BLaER1 treated with 17β-estradiol and CSF1 and Interleukin-3, amounts not matched to agents 10 nM and 100 nM (cell line): ENCODE measurements at regions not wholly inside any gene's neighbourhood (a gene's known extent, or its start where the extent isn't known, plus 50 kb on each side); places are given as distances from the start of the nearest gene placed in this dataset.

Source experiments
- H3K27ac ChIP-seq, 11 experiments: shearing (Covaris generic); formaldehyde crosslinking; 2 replicates each; pipeline ENCODE4 v1.8.1; 2022
- H3K27me3 ChIP-seq, 11 experiments: shearing (Covaris generic); formaldehyde crosslinking; 2 replicates each; pipeline ENCODE4 v1.8.1; 2022
- H3K36me3 ChIP-seq, 11 experiments: shearing (Covaris generic); formaldehyde crosslinking; 2 replicates each; pipeline ENCODE4 v1.8.1; 2022
- H3K4me1 ChIP-seq, 10 experiments: shearing (Covaris generic); formaldehyde crosslinking; 2 replicates each; pipeline ENCODE4 v1.8.1; 2022
- H3K4me2 ChIP-seq, 11 experiments: shearing (Covaris generic); formaldehyde crosslinking; 2 replicates each; pipeline ENCODE4 v1.8.1; 2022
- H3K4me3 ChIP-seq, 10 experiments: shearing (Covaris generic); formaldehyde crosslinking; 2 replicates each; pipeline ENCODE4 v1.8.1; 2022
- H3K9ac ChIP-seq, 11 experiments: shearing (Covaris generic); formaldehyde crosslinking; 2 replicates each; pipeline ENCODE4 v1.8.1; 2022
- H3K9me3 ChIP-seq, 11 experiments: shearing (Covaris generic); formaldehyde crosslinking; replicated peaks in 1 of 11; 2 replicates each; pipeline ENCODE4 v1.8.1; 2022
- H4K20me1 ChIP-seq, 11 experiments: shearing (Covaris generic); formaldehyde crosslinking; 2 replicates each; pipeline ENCODE4 v1.8.1; 2022
- Cebpa-rat ChIP-seq, 11 experiments: shearing (Covaris generic); IDR thresholded peaks; 2 replicates each; pipeline ENCODE4 v1.8.1; 2022

- peaks cover 0 to 74% (median 0%) of the 10 kb centered on the region in 11 experiments; a peak in 8 of 22 replicates for H3K27me3 ChIP-seq
- no peak overlapping the region for H3K9ac ChIP-seq
- TF ChIP-seq Cebpa-rat (IDR thresholded peaks at IDR 0.05): peak in 1 of 11 experiments; percentile 35; a peak in 1 of 22 replicates
- H3K9me3 ChIP-seq: peaks cover 0 to 15% (median 7%) of the 10 kb centered on the region in 11 experiments; a peak in 14 of 22 replicates
- H3K4me2 ChIP-seq: no peak overlapping the region
- H3K4me1 ChIP-seq: peaks cover 11 to 23% (median 16%) of the 10 kb centered on the region in 10 experiments
- no peak overlapping the region for H3K4me3 ChIP-seq
- no peaks in the 10 kb centered on the region for H4K20me1 ChIP-seq
- no peaks in the 10 kb centered on the region for H3K36me3 ChIP-seq
- no peak overlapping the region for H3K27ac ChIP-seq
Measured at GRCh38 chr9:11335011-11335410, 722.2 kb upstream of the PTPRD start.

- H3K4me2 ChIP-seq: peak overlapping the region; percentile 30 to 73 (median 58); a peak in 20 of 22 replicates
- H3K27me3 ChIP-seq: peaks cover 0 to 95% (median 0%) of the 10 kb centered on the region in 11 experiments; a peak in 8 of 22 replicates
Measured at GRCh38 chr9:11338130-11338529, 725.3 kb upstream of the PTPRD start.

GRCh38 chr9:11340654-11341053 is 727.9 kb upstream of the PTPRD start:
- no peaks in the 10 kb centered on the region for H3K36me3 ChIP-seq
- H3K4me1 ChIP-seq: peaks cover 11 to 23% (median 16%) of the 10 kb centered on the region in 10 experiments
- H3K4me3 ChIP-seq: no peak overlapping the region
- no peak overlapping the region for H3K27ac ChIP-seq
- no peak overlapping the region for H3K4me2 ChIP-seq
- TF ChIP-seq Cebpa-rat (IDR thresholded peaks at IDR 0.05): no peak
- H3K9me3 ChIP-seq: no peaks in the 10 kb centered on the region
- no peaks in the 10 kb centered on the region for H4K20me1 ChIP-seq
- no peak overlapping the region for H3K9ac ChIP-seq
- H3K27me3 ChIP-seq: peaks cover 0 to 72% (median 0%) of the 10 kb centered on the region in 11 experiments; a peak in 8 of 22 replicates

More at GRCh38 chr9:11338130-11338529, 725.3 kb upstream of the PTPRD start:
- Histone ChIP-seq H3K9ac (no peak overlapping the region), H3K4me1 (peaks cover 11 to 23% (median 16%) of the 10 kb centered on the region in 10 experiments), H3K9me3 (no peaks in the 10 kb centered on the region), H3K36me3 (no peaks in the 10 kb centered on the region), H3K27ac (peak overlapping the region in 6 of 11 experiments; percentile 24 to 47 (median 27); a peak in 7 of 22 replicates), H3K4me3 (no peak overlapping the region), H4K20me1 (no peaks in the 10 kb centered on the region)
- peak in 1 of 11 experiments; percentile 41; a peak in 1 of 22 replicates for TF ChIP-seq Cebpa-rat (IDR thresholded peaks at IDR 0.05)

GRCh38 chr9:11347437-11347836 is 734.6 kb upstream of the PTPRD start:
- Histone ChIP-seq H3K4me3 (no peak overlapping the region), H3K4me1 (no peaks in the 10 kb centered on the region), H3K4me2 (no peak overlapping the region), H3K9me3 (peaks cover 10 to 20% (median 14%) of the 10 kb centered on the region in 11 experiments), H3K27ac (no peak overlapping the region), H3K9ac (no peak overlapping the region), H3K36me3 (no peaks in the 10 kb centered on the region), H4K20me1 (no peaks in the 10 kb centered on the region), H3K27me3 (peaks cover 0 to 8% (median 0%) of the 10 kb centered on the region in 11 experiments; a peak in 3 of 22 replicates)
- no peak for TF ChIP-seq Cebpa-rat (IDR thresholded peaks at IDR 0.05)

- no peaks in the 10 kb centered on the region for H4K20me1 ChIP-seq
- no peaks in the 10 kb centered on the region for H3K27me3 ChIP-seq
- no peak overlapping the region for H3K9ac ChIP-seq
- peaks cover 10 to 20% (median 14%) of the 10 kb centered on the region in 11 experiments for H3K9me3 ChIP-seq
- H3K4me1 ChIP-seq: no peaks in the 10 kb centered on the region
- no peak overlapping the region for H3K4me2 ChIP-seq
- no peaks in the 10 kb centered on the region for H3K36me3 ChIP-seq
- no peak overlapping the region for H3K4me3 ChIP-seq
- no peak for TF ChIP-seq Cebpa-rat (IDR thresholded peaks at IDR 0.05)
- H3K27ac ChIP-seq: no peak overlapping the region
Measured at GRCh38 chr9:11348366-11348765, 735.6 kb upstream of the PTPRD start.

- no peak overlapping the region for H3K4me2 ChIP-seq
- no peak overlapping the region for H3K27ac ChIP-seq
- no peak for TF ChIP-seq Cebpa-rat (IDR thresholded peaks at IDR 0.05)
- no peaks in the 10 kb centered on the region for H3K27me3 ChIP-seq
- no peaks in the 10 kb centered on the region for H3K36me3 ChIP-seq
- H3K4me3 ChIP-seq: no peak overlapping the region
- peaks cover 10 to 20% (median 14%) of the 10 kb centered on the region in 11 experiments for H3K9me3 ChIP-seq
- no peaks in the 10 kb centered on the region for H4K20me1 ChIP-seq
- no peaks in the 10 kb centered on the region for H3K4me1 ChIP-seq
- H3K9ac ChIP-seq: no peak overlapping the region
Measured at GRCh38 chr9:11349187-11349586, 736.4 kb upstream of the PTPRD start.

GRCh38 chr9:11352612-11353011 is 739.8 kb upstream of the PTPRD start:
- no peak overlapping the region for H3K4me3 ChIP-seq
- H3K36me3 ChIP-seq: no peaks in the 10 kb centered on the region
- H4K20me1 ChIP-seq: no peaks in the 10 kb centered on the region
- H3K9ac ChIP-seq: no peak overlapping the region
- H3K4me1 ChIP-seq: no peaks in the 10 kb centered on the region
- H3K27me3 ChIP-seq: no peaks in the 10 kb centered on the region
- no peak for TF ChIP-seq Cebpa-rat (IDR thresholded peaks at IDR 0.05)
- no peak overlapping the region for H3K4me2 ChIP-seq
- H3K27ac ChIP-seq: no peak overlapping the region
- H3K9me3 ChIP-seq: peaks cover 10 to 20% (median 14%) of the 10 kb centered on the region in 11 experiments

- no peaks in the 10 kb centered on the region for H3K36me3 ChIP-seq
- no peak for TF ChIP-seq Cebpa-rat (IDR thresholded peaks at IDR 0.05)
- no peak overlapping the region for H3K9ac ChIP-seq
- no peaks in the 10 kb centered on the region for H3K4me1 ChIP-seq
- no peak overlapping the region for H3K4me2 ChIP-seq
- no peaks in the 10 kb centered on the region for H3K9me3 ChIP-seq
- no peaks in the 10 kb centered on the region for H3K27me3 ChIP-seq
- no peak overlapping the region for H3K4me3 ChIP-seq
- no peak overlapping the region for H3K27ac ChIP-seq
- no peaks in the 10 kb centered on the region for H4K20me1 ChIP-seq
Measured at GRCh38 chr9:11356067-11356466, 743.3 kb upstream of the PTPRD start.

- Histone ChIP-seq H3K4me1 (no peaks in the 10 kb centered on the region), H3K4me3 (no peak overlapping the region), H3K36me3 (no peaks in the 10 kb centered on the region), H4K20me1 (no peaks in the 10 kb centered on the region), H3K27ac (no peak overlapping the region), H3K27me3 (no peaks in the 10 kb centered on the region), H3K9me3 (no peaks in the 10 kb centered on the region), H3K9ac (no peak overlapping the region), H3K4me2 (no peak overlapping the region)
- TF ChIP-seq Cebpa-rat (IDR thresholded peaks at IDR 0.05): no peak
Measured at GRCh38 chr9:11366585-11367129, 753.9 kb upstream of the PTPRD start.

GRCh38 chr9:11374926-11375325 is 762.1 kb upstream of the PTPRD start:
- Histone ChIP-seq H3K4me1 (no peaks in the 10 kb centered on the region), H3K9ac (no peak overlapping the region), H3K9me3 (no peaks in the 10 kb centered on the region), H3K4me3 (no peak overlapping the region), H3K27me3 (no peaks in the 10 kb centered on the region), H3K27ac (no peak overlapping the region), H3K4me2 (no peak overlapping the region), H3K36me3 (no peaks in the 10 kb centered on the region), H4K20me1 (no peaks in the 10 kb centered on the region)
- no peak for TF ChIP-seq Cebpa-rat (IDR thresholded peaks at IDR 0.05)
